ENCODE measurements at regions not wholly inside any gene's neighbourhood (a gene's known extent, or its start where the extent isn't known, plus 50 kb on each side); places are given as distances from the start of the nearest gene placed in this dataset.
"Not testable (repeated sequence)": the region's sequence is repeated elsewhere in the genome, so short reads cannot be mapped to it uniquely, and the experiment has no call there.

GRCh38 chr9:7456793-7457530 lies 342.6 kb downstream of the DMAC1 start:
- DNase-seq = no peak

GRCh38 chr9:7456377-7456776 lies 343.2 kb downstream of the DMAC1 start:
- no peak for DNase-seq

GRCh38 chr9:7454624-7455023 lies 345.0 kb downstream of the DMAC1 start:
- no peak for DNase-seq

GRCh38 chr9:7452378-7452777 lies 347.2 kb downstream of the DMAC1 start:
- DNase-seq = no peak

GRCh38 chr9:7451062-7451461 lies 348.5 kb downstream of the DMAC1 start:
- DNase-seq = no peak

GRCh38 chr9:7443541-7443940 lies 356.0 kb downstream of the DMAC1 start:
- no peak for DNase-seq

- DNase-seq = no peak
These were observed 360.1 kb downstream of the DMAC1 start for GRCh38 chr9:7439355-7439995.

- no peak for DNase-seq
These were observed 362.8 kb downstream of the DMAC1 start for GRCh38 chr9:7436754-7437153.

GRCh38 chr9:7433508-7434292 lies 365.9 kb downstream of the DMAC1 start:
- DNase-seq = no peak

- no peak for DNase-seq
These were observed 366.6 kb downstream of the DMAC1 start for GRCh38 chr9:7432989-7433388.

- not testable (repeated sequence) for DNase-seq
These were observed 382.2 kb downstream of the DMAC1 start for GRCh38 chr9:7417397-7417796.

GRCh38 chr9:7415836-7416235 lies 383.7 kb downstream of the DMAC1 start:
- DNase-seq = no peak

- DNase-seq = no peak
These were observed 390.7 kb downstream of the DMAC1 start for GRCh38 chr9:7408845-7409244.

GRCh38 chr9:7407246-7407645 lies 392.3 kb downstream of the DMAC1 start:
- DNase-seq = no peak

- DNase-seq = no peak
These were observed 393.5 kb downstream of the DMAC1 start for GRCh38 chr9:7405924-7406604.

- DNase-seq = no peak
These were observed 395.6 kb downstream of the DMAC1 start for GRCh38 chr9:7403839-7404487.

- DNase-seq = no peak
These were observed 396.6 kb downstream of the DMAC1 start for GRCh38 chr9:7403028-7403389.

- no peak for DNase-seq
These were observed 397.1 kb downstream of the DMAC1 start for GRCh38 chr9:7402334-7403027.

GRCh38 chr9:7401116-7401515 lies 398.5 kb downstream of the DMAC1 start:
- DNase-seq = no peak

GRCh38 chr9:7394002-7394774 lies 405.4 kb downstream of the DMAC1 start:
- no peak for DNase-seq

- no peak for DNase-seq
These were observed 407.4 kb downstream of the DMAC1 start for GRCh38 chr9:7392148-7392547.

Measured in GF-D8 (cell line).